ENCODE measurements at regions not wholly inside any gene's neighbourhood (a gene's known extent, or its start where the extent isn't known, plus 50 kb on each side); places are given as distances from the start of the nearest gene placed in this dataset.

GRCh38 chr7:53504914-53505313, 469.5 kb downstream of the POM121L12 start:
- H3K4me3 ChIP-seq (replicated peaks; ENCODE audit: low read depth, low read length) = no peak overlapping the region
- TF ChIP-seq CTCF (IDR thresholded peaks at IDR 0.05; ENCODE audit: low read depth, low read length, missing control alignments) = no peak
- no peak for DNase-seq (ENCODE audit: extremely low read depth, low read depth)

DNA sequence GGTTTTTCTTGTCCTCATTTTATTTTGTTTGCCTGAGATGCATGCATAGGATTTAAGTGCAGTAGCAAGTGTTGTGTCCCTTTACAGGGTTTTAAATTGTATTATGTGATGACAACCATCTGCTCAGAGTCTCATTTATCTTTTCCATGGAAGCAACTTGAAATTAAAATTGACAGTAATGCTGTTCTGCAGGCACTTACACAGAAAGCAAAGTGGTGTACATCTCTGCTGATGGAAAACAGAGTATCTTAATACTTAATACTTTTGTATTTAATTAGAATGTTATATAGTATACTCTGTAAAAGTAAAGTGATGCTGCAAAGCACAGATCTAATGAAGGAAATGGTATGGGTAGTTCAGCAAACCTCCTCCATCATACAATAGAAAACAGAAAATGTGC, 482.9 kb downstream of the POM121L12 start:
- no peak for TF ChIP-seq CTCF (IDR thresholded peaks at IDR 0.05; ENCODE audit: low read depth, low read length, missing control alignments)
- H3K4me3 ChIP-seq (replicated peaks; ENCODE audit: low read depth, low read length) = no peak overlapping the region
- DNase-seq (ENCODE audit: extremely low read depth, low read depth) = no peak

GRCh38 chr7:53520841-53521240, 485.4 kb downstream of the POM121L12 start:
- DNase-seq (ENCODE audit: extremely low read depth, low read depth) = no peak
- TF ChIP-seq CTCF (IDR thresholded peaks at IDR 0.05; ENCODE audit: low read depth, low read length, missing control alignments) = no peak
- no peak overlapping the region for H3K4me3 ChIP-seq (replicated peaks; ENCODE audit: low read depth, low read length)

GRCh38 chr7:53521638-53522184, 486.3 kb downstream of the POM121L12 start:
- TF ChIP-seq CTCF (IDR thresholded peaks at IDR 0.05; ENCODE audit: low read depth, low read length, missing control alignments) = no peak
- H3K4me3 ChIP-seq (replicated peaks; ENCODE audit: low read depth, low read length) = no peak overlapping the region
- DNase-seq (ENCODE audit: extremely low read depth, low read depth) = no peak

DNA sequence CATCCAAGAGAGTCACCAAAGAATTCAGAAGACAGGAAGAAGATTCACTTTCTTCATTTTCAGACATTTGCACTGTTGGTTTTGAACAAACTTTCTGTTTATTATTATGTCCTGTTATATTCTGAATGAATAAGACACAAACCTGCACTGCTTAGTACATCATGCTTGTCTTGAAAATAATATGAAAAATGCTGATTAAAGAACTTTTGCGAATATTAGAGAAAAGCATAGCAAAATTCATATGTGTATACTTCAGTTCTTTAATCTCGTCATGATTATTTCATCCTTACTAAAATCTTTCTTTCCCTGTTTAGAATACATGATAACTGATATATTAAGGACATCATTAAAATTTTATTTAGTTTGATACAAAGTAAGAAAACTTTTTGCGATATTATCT, 504.1 kb downstream of the POM121L12 start:
- no peak overlapping the region for H3K4me3 ChIP-seq (replicated peaks; ENCODE audit: low read depth, low read length)
- TF ChIP-seq CTCF (IDR thresholded peaks at IDR 0.05; ENCODE audit: low read depth, low read length, missing control alignments) = no peak

DNA sequence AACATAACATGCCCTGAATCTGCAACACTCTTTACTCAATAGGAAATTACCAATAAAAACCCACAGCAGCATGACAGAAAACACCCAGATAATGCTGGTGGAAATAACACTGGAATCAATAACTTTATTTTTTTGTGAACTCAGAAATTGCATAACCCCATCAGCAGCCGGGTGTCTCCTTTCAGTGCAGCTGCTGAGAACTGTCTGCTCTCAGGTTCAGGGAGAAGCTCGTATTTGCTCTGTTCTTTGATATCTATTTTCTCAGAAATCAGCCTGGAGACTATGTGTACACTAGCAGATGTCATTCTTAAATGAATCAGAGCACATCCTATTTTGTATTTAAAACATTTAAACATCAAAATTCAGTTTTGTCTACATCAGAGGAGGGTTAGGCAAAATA, 506.0 kb downstream of the POM121L12 start:
- no peak for TF ChIP-seq CTCF (IDR thresholded peaks at IDR 0.05; ENCODE audit: low read depth, low read length, missing control alignments)
- no peak for DNase-seq (ENCODE audit: extremely low read depth, low read depth)
- no peak overlapping the region for H3K4me3 ChIP-seq (replicated peaks; ENCODE audit: low read depth, low read length)

More for the DNA sequence above, 504.1 kb downstream of the POM121L12 start:
- no peak for DNase-seq (ENCODE audit: extremely low read depth, low read depth)

GRCh38 chr7:53542157-53542556, 506.7 kb downstream of the POM121L12 start:
- DNase-seq (ENCODE audit: extremely low read depth, low read depth) = no peak
- TF ChIP-seq CTCF (IDR thresholded peaks at IDR 0.05; ENCODE audit: low read depth, low read length, missing control alignments) = no peak
- no peak overlapping the region for H3K4me3 ChIP-seq (replicated peaks; ENCODE audit: low read depth, low read length)

Data from HFF-Myc (cell line).